Prostate gland (tissue), 2 donors: ENCODE measurements at regions not wholly inside any gene's neighbourhood (a gene's known extent, or its start where the extent isn't known, plus 50 kb on each side); places are given as distances from the start of the nearest gene placed in this dataset.

Source experiments
- DNase-seq: peaks from one replicate; pipeline ENCODE4 v3.0.0-alpha.2; 2019; ENCODE audit warnings: low spot score
- H3K27ac ChIP-seq, 2 donors: fragments of 200-600 bp; sonication (generic); 2 replicates each; pipeline ENCODE4 v1.5.1; 2017 to 2019
- H3K27me3 ChIP-seq: fragments of 200-600 bp; sonication (generic); replicated peaks from 2 replicates; pipeline ENCODE4 v1.5.1; 2019; ENCODE audit not compliant: insufficient read depth
- H3K36me3 ChIP-seq, 2 donors: fragments of 200-600 bp; sonication (generic); 1 replicate in 1 of 2; 2 replicates in 1 of 2; pipeline versions ENCODE4 v1.5.1 to v1.8.1; 2017 to 2019
- H3K4me1 ChIP-seq: fragments of 200-600 bp; sonication (generic); replicated peaks from 2 replicates; pipeline ENCODE4 v1.5.1; 2019
- H3K4me3 ChIP-seq, 2 donors: fragments of 200-600 bp; sonication (generic); 2 replicates each; pipeline ENCODE4 v1.5.1; 2017 to 2019
- H3K9me3 ChIP-seq: fragments of 200-600 bp; sonication (generic); 2 replicates; pipeline ENCODE4 v1.5.1; 2017
- CTCF ChIP-seq, 4 experiments: fragments of 200-600 bp in 2 of 4; fragments of 450-650 bp in 2 of 4; sonication (generic) in 2 of 4; IDR thresholded peaks; 1 replicate in 3 of 4; 2 replicates in 1 of 4; pipeline ENCODE4 v1.5.1; 2016 to 2019; ENCODE audit warnings: antibody characterized with exemption in 4 of 4, mild to moderate bottlenecking in 2 of 4, moderate library complexity in 2 of 4
- POLR2A ChIP-seq: fragments of 450-650 bp; IDR thresholded peaks from one replicate; pipeline ENCODE4 v1.6.1; 2016; ENCODE audit warnings: antibody characterized with exemption, mild to moderate bottlenecking
- POLR2AphosphoS5 ChIP-seq: sonication (generic); formaldehyde crosslinking; IDR thresholded peaks from one replicate; pipeline ENCODE4 v1.6.1; 2017; ENCODE audit warnings: antibody characterized with exemption
- WGBS: methylation state at CpG from one replicate; pipeline ENCODE4 v1.1.5; 2018; 5-methylcytosine and 5-hydroxymethylcytosine counted together
- intact Hi-C: fragments of 100-400 bp; cut with DNase I; formaldehyde crosslinking; loops from one replicate; pipeline ENCODE4 v1.14.2; 2022

GRCh38 chr15:46146002-46146401 lies 511.2 kb downstream of the SQOR start:
- H3K4me3 ChIP-seq, result no peak overlapping the region
- no peaks in the 10 kb centered on the region for H3K27me3 ChIP-seq
- WGBS, result 100% methylated on average over 2 of the region's 3 CpGs
- no peaks in the 10 kb centered on the region for H3K4me1 ChIP-seq
- no peak for DNase-seq
- intact Hi-C loops, result no loop called here
- H3K36me3 ChIP-seq, result no peaks in the 10 kb centered on the region
- no peaks in the 10 kb centered on the region for H3K9me3 ChIP-seq
- H3K27ac ChIP-seq, result no peak overlapping the region
- no peak for TF ChIP-seq POLR2A
- TF ChIP-seq POLR2AphosphoS5, result no peak
- TF ChIP-seq CTCF (IDR thresholded peaks at IDR 0.05), result no peak

- 92% methylated on average over 2 of the region's 2 CpGs for WGBS
Observed at GRCh38 chr15:46146915-46147314, 512.1 kb downstream of the SQOR start.

GRCh38 chr15:46151786-46152185 lies 517.0 kb downstream of the SQOR start:
- Histone ChIP-seq H3K9me3 (no peaks in the 10 kb centered on the region), H3K36me3 (no peaks in the 10 kb centered on the region), H3K27me3 (no peaks in the 10 kb centered on the region), H3K4me3 (no peak overlapping the region), H3K4me1 (no peaks in the 10 kb centered on the region), H3K27ac (no peak overlapping the region)
- WGBS, result 84% methylated on average over 1 of the region's 1 CpG
- intact Hi-C loops, result no loop called here
- no peak for DNase-seq
- no peak for TF ChIP-seq POLR2AphosphoS5
- TF ChIP-seq POLR2A, result no peak
- TF ChIP-seq CTCF (IDR thresholded peaks at IDR 0.05), result no peak

More at GRCh38 chr15:46146915-46147314, 512.1 kb downstream of the SQOR start:
- intact Hi-C loops, result no loop called here
- Histone ChIP-seq H3K9me3 (no peaks in the 10 kb centered on the region), H3K4me1 (no peaks in the 10 kb centered on the region), H3K36me3 (no peaks in the 10 kb centered on the region), H3K27me3 (no peaks in the 10 kb centered on the region), H3K4me3 (no peak overlapping the region), H3K27ac (no peak overlapping the region)
- no peak for TF ChIP-seq POLR2A
- no peak for TF ChIP-seq CTCF (IDR thresholded peaks at IDR 0.05)
- DNase-seq, result no peak

GRCh38 chr15:46166750-46167149 lies 531.9 kb downstream of the SQOR start:
- TF ChIP-seq CTCF (IDR thresholded peaks at IDR 0.05), result no peak
- TF ChIP-seq POLR2A, result no peak
- TF ChIP-seq POLR2AphosphoS5, result no peak
- no peak overlapping the region for H3K27ac ChIP-seq
- no peaks in the 10 kb centered on the region for H3K27me3 ChIP-seq
- intact Hi-C loops, result no loop called here
- H3K4me1 ChIP-seq, result no peaks in the 10 kb centered on the region
- H3K4me3 ChIP-seq, result no peak overlapping the region
- 26% methylated on average over 1 of the region's 1 CpG for WGBS
- no peaks in the 10 kb centered on the region for H3K36me3 ChIP-seq
- DNase-seq, result no peak
- no peaks in the 10 kb centered on the region for H3K9me3 ChIP-seq

GRCh38 chr15:46170326-46170725 lies 535.5 kb downstream of the SQOR start:
- WGBS, result 96% methylated on average over 3 of the region's 3 CpGs
- Histone ChIP-seq H3K4me1 (no peaks in the 10 kb centered on the region), H3K9me3 (no peaks in the 10 kb centered on the region), H3K4me3 (no peak overlapping the region), H3K36me3 (no peaks in the 10 kb centered on the region), H3K27ac (no peak overlapping the region), H3K27me3 (no peaks in the 10 kb centered on the region)
- intact Hi-C loops, result no loop called here
- DNase-seq, result no peak
- TF ChIP-seq POLR2A, result no peak
- TF ChIP-seq CTCF (IDR thresholded peaks at IDR 0.05), result no peak
- no peak for TF ChIP-seq POLR2AphosphoS5
